Naive thymus-derived CD4-positive, alpha-beta T cell (primary cell): ENCODE measurements at regions not wholly inside any gene's neighbourhood (a gene's known extent, or its start where the extent isn't known, plus 50 kb on each side); places are given as distances from the start of the nearest gene placed in this dataset.
"Not testable (repeated sequence)": the region's sequence is repeated elsewhere in the genome, so short reads cannot be mapped to it uniquely, and the experiment has no call there.

Experiments used
- ATAC-seq: fragments of 150-1000 bp; cut with Tn5 transposase; 2 replicates; pipeline ENCODE4 v1.10.0; 2021; ENCODE audit warnings: mild to moderate bottlenecking, moderate library complexity
- CTCF ChIA-PET: fragments of 350-600 bp; sonication (Branson Sonifier 250); formaldehyde crosslinking; loops from one replicate; lab custom pipeline; 2021; ENCODE audit warnings: antibody characterized with exemption; lab: Charles Lee
- POLR2A ChIA-PET: fragments of 350-600 bp; sonication (Branson Sonifier 250); formaldehyde crosslinking; loops from one replicate; lab custom pipeline; 2021; ENCODE audit warnings: antibody characterized with exemption, inconsistent platforms; lab: Charles Lee
- DNase-seq, 9 donors: peaks; one replicate each; pipeline versions ENCODE4 v3.0.0 to v3.0.0-alpha.2; 2020 to 2022; ENCODE audit warnings: mixed read lengths in 1 of 9
- H3K27ac ChIP-seq: one replicate; pipeline ENCODE4 v1.7.0; 2013; ENCODE audit warnings: mild to moderate bottlenecking, low read depth, low read length, moderate library complexity
- H3K27me3 ChIP-seq, 2 donors: one replicate each; pipeline ENCODE4 v1.7.0; 2013; ENCODE audit warnings: low read length in 2 of 2, mild to moderate bottlenecking in 2 of 2, moderate library complexity in 2 of 2; ENCODE audit not compliant: control insufficient read depth in 2 of 2, insufficient read depth in 2 of 2
- H3K36me3 ChIP-seq, 3 experiments: 1 replicate in 2 of 3; 2 replicates in 1 of 3; pipeline ENCODE4 v1.7.0; 2013; ENCODE audit warnings: low read length in 3 of 3, mild to moderate bottlenecking in 3 of 3, moderate library complexity in 1 of 3; ENCODE audit not compliant: insufficient read depth in 3 of 3, control insufficient read depth in 2 of 3
- H3K4me1 ChIP-seq, 2 donors: one replicate each; pipeline ENCODE4 v1.7.0; 2013; ENCODE audit warnings: low read length in 2 of 2, mild to moderate bottlenecking in 2 of 2, moderate library complexity in 1 of 2; ENCODE audit not compliant: control insufficient read depth in 2 of 2, insufficient read depth in 2 of 2
- H3K4me3 ChIP-seq: 2 replicates; pipeline ENCODE4 v1.7.0; 2013; ENCODE audit warnings: mild to moderate bottlenecking, low read length
- H3K9me3 ChIP-seq, 3 experiments: 1 replicate in 2 of 3; 2 replicates in 1 of 3; pipeline ENCODE4 v1.7.0; 2013; ENCODE audit warnings: low read length in 3 of 3; ENCODE audit not compliant: control insufficient read depth in 2 of 3
- H3K27ac Mint-ChIP-seq, 9 donors: one replicate each; pipeline ENCODE4 v1.8.0; 2020 to 2022; ENCODE audit warnings: mixed read lengths in 9 of 9, mild to moderate bottlenecking in 8 of 9, moderate library complexity in 5 of 9, inconsistent platforms in 2 of 9
- H3K27me3 Mint-ChIP-seq, 5 donors: one replicate each; pipeline ENCODE4 v1.8.0; 2021 to 2022; ENCODE audit warnings: mixed read lengths in 5 of 5, mild to moderate bottlenecking in 1 of 5
- H3K36me3 Mint-ChIP-seq, 5 donors: one replicate each; pipeline ENCODE4 v1.8.0; 2020 to 2022; ENCODE audit warnings: mixed read lengths in 5 of 5, mild to moderate bottlenecking in 3 of 5, inconsistent platforms in 1 of 5
- H3K4me1 Mint-ChIP-seq, 7 donors: one replicate each; pipeline ENCODE4 v1.8.0; 2020 to 2022; ENCODE audit warnings: mixed read lengths in 7 of 7, mild to moderate bottlenecking in 3 of 7, inconsistent platforms in 1 of 7
- H3K4me3 Mint-ChIP-seq, 10 donors: one replicate each; pipeline ENCODE4 v1.8.0; 2020 to 2022; ENCODE audit warnings: mild to moderate bottlenecking in 10 of 10, mixed read lengths in 10 of 10, moderate library complexity in 6 of 10, inconsistent platforms in 2 of 10
- H3K9me3 Mint-ChIP-seq, 11 donors: one replicate each; pipeline ENCODE4 v1.8.0; 2020 to 2022; ENCODE audit warnings: mixed read lengths in 11 of 11, mild to moderate bottlenecking in 4 of 11, inconsistent platforms in 1 of 11, moderate library complexity in 1 of 11
- intact Hi-C, 2 donors: fragments of 100-400 bp; cut with micrococcal nuclease; formaldehyde crosslinking; loops; one replicate each; pipeline ENCODE4 v1.15.1; 2023

- POLR2A ChIA-PET: no interaction called here
- H3K36me3 ChIP-seq: no peaks in the 10 kb centered on the region
- CTCF ChIA-PET: no interaction called here
- ATAC-seq (no peak), DNase-seq (no peak)
- intact Hi-C loops: no loop called here
- Mint-ChIP-seq H3K27me3 (no peaks in the 10 kb centered on the region), H3K4me3 (no peak overlapping the region), H3K36me3 (peaks cover 0 to 1% (median 0%) of the 10 kb centered on the region in 5 donors), H3K4me1 (no peaks in the 10 kb centered on the region), H3K9me3 (peaks cover 0 to 16% (median 4%) of the 10 kb centered on the region in 11 donors), H3K27ac (no peak overlapping the region)
- H3K27ac ChIP-seq: no peak overlapping the region
- H3K27me3 ChIP-seq: no peaks in the 10 kb centered on the region
- H3K9me3 ChIP-seq: peaks cover 0 to 4% (median 0%) of the 10 kb centered on the region in 3 experiments
- no peaks in the 10 kb centered on the region for H3K4me1 ChIP-seq
- H3K4me3 ChIP-seq: no peak overlapping the region
Measured at GRCh38 chr4:134529629-134530028, 328.0 kb upstream of the PABPC4L start.

GRCh38 chr4:134518574-134519217 is 317.1 kb upstream of the PABPC4L start:
- DNase-seq (no peak), ATAC-seq (no peak)
- peaks cover 0 to 10% (median 1%) of the 10 kb centered on the region in 11 donors for H3K9me3 Mint-ChIP-seq
- no peak overlapping the region for H3K4me3 Mint-ChIP-seq
- no peaks in the 10 kb centered on the region for H3K27me3 Mint-ChIP-seq
- H3K4me1 Mint-ChIP-seq: peaks cover 0 to 7% (median 0%) of the 10 kb centered on the region in 7 donors
- H3K36me3 Mint-ChIP-seq: no peaks in the 10 kb centered on the region
- Histone ChIP-seq H3K4me1 (no peaks in the 10 kb centered on the region), H3K27ac (no peak overlapping the region), H3K36me3 (no peaks in the 10 kb centered on the region), H3K4me3 (no peak overlapping the region), H3K9me3 (no peaks in the 10 kb centered on the region), H3K27me3 (no peaks in the 10 kb centered on the region)
- POLR2A ChIA-PET: no interaction called here
- H3K27ac Mint-ChIP-seq: no peak overlapping the region
- CTCF ChIA-PET: no interaction called here
- intact Hi-C loops: no loop called here

DNA sequence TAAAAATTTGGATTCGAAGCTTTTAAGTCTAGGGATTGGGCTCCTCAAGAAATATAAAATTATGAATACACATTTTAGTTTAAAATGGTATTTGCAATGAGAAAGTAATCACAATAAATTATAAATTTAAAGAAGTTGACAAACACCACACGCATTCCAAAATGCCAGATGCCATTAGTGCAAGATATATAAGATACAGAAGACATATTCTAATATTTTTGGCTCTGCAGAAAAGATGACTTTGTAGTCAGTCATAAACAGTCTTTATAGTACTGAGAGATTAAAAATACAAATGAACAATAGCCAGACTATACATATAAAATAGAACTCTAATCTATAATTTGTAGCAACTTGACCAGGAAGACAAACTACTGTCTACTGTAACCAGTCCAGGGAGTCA is 309.0 kb upstream of the PABPC4L start:
- H3K9me3 Mint-ChIP-seq: peaks cover 0 to 17% (median 5%) of the 10 kb centered on the region in 11 donors
- no peaks in the 10 kb centered on the region for H3K27me3 Mint-ChIP-seq
- no peak for DNase-seq
- Histone ChIP-seq H3K9me3 (no peaks in the 10 kb centered on the region), H3K4me1 (no peaks in the 10 kb centered on the region), H3K27ac (no peak overlapping the region), H3K27me3 (no peaks in the 10 kb centered on the region), H3K4me3 (no peak overlapping the region), H3K36me3 (no peaks in the 10 kb centered on the region)
- H3K4me1 Mint-ChIP-seq: no peaks in the 10 kb centered on the region
- POLR2A ChIA-PET: no interaction called here
- H3K27ac Mint-ChIP-seq: no peak overlapping the region
- CTCF ChIA-PET: no interaction called here
- peaks cover 0 to 2% (median 0%) of the 10 kb centered on the region in 5 donors for H3K36me3 Mint-ChIP-seq
- intact Hi-C loops: no loop called here
- ATAC-seq: no peak
- no peak overlapping the region for H3K4me3 Mint-ChIP-seq

GRCh38 chr4:134505511-134505910 is 303.9 kb upstream of the PABPC4L start:
- POLR2A ChIA-PET: no interaction called here
- intact Hi-C loops: no loop called here
- DNase-seq (no peak), ATAC-seq (no peak)
- Histone ChIP-seq H3K4me3 (no peak overlapping the region), H3K36me3 (no peaks in the 10 kb centered on the region), H3K4me1 (no peaks in the 10 kb centered on the region), H3K27me3 (no peaks in the 10 kb centered on the region), H3K27ac (no peak overlapping the region), H3K9me3 (no peaks in the 10 kb centered on the region)
- H3K4me1 Mint-ChIP-seq: no peaks in the 10 kb centered on the region
- CTCF ChIA-PET: no interaction called here
- H3K27me3 Mint-ChIP-seq: no peaks in the 10 kb centered on the region
- no peaks in the 10 kb centered on the region for H3K36me3 Mint-ChIP-seq
- H3K9me3 Mint-ChIP-seq: peaks cover 2 to 19% (median 5%) of the 10 kb centered on the region in 11 donors
- no peak overlapping the region for H3K27ac Mint-ChIP-seq
- no peak overlapping the region for H3K4me3 Mint-ChIP-seq

- Mint-ChIP-seq H3K4me3 (no peak overlapping the region), H3K27ac (no peak overlapping the region), H3K4me1 (no peaks in the 10 kb centered on the region), H3K9me3 (peaks cover 0 to 27% (median 3%) of the 10 kb centered on the region in 11 donors), H3K27me3 (no peaks in the 10 kb centered on the region), H3K36me3 (no peaks in the 10 kb centered on the region)
- H3K36me3 ChIP-seq: no peaks in the 10 kb centered on the region
- intact Hi-C loops: no loop called here
- ATAC-seq (no peak), DNase-seq (no peak)
- H3K27me3 ChIP-seq: no peaks in the 10 kb centered on the region
- H3K4me3 ChIP-seq: no peak overlapping the region
- no peaks in the 10 kb centered on the region for H3K4me1 ChIP-seq
- no peak overlapping the region for H3K27ac ChIP-seq
- ChIA-PET POLR2A (no interaction called here), CTCF (interaction anchor here (0.6 kb wide), 2 partner anchors 30 to 35 kb away, joined by 3 read pairs; no protein-coding TSS in a partner anchor)
- H3K9me3 ChIP-seq: no peaks in the 10 kb centered on the region
Measured at GRCh38 chr4:134501973-134502643, 300.5 kb upstream of the PABPC4L start.

DNA sequence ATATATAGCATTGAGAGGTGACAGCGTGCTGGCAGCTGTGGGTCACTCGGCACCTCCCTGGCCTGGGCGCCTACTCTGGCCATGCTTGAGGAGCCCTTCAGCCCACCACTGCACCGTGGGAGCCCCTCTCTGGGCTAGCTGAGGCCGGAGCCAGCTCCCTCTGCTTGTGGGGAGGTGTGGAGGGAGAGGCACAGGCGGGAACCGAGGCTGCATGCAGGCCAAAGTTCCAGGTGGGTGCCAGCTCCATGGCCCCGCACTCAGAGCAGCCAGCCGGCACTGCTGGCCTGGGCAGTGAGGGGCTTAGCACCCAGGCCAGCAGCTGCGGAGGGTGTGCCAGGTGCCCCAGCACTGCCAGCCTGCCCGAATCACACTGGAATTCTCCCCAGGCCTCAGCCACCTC is 299.9 kb upstream of the PABPC4L start:
- peaks cover 0 to 33% (median 3%) of the 10 kb centered on the region in 11 donors for H3K9me3 Mint-ChIP-seq
- H3K36me3 ChIP-seq, H3K4me3 Mint-ChIP-seq, H3K4me1 Mint-ChIP-seq, H3K36me3 Mint-ChIP-seq, H3K27ac Mint-ChIP-seq, H3K27ac ChIP-seq, H3K4me1 ChIP-seq, DNase-seq, H3K9me3 ChIP-seq, intact Hi-C loops, H3K27me3 ChIP-seq, CTCF ChIA-PET, POLR2A ChIA-PET, ATAC-seq, H3K27me3 Mint-ChIP-seq, H3K4me3 ChIP-seq: not testable (repeated sequence)

DNA sequence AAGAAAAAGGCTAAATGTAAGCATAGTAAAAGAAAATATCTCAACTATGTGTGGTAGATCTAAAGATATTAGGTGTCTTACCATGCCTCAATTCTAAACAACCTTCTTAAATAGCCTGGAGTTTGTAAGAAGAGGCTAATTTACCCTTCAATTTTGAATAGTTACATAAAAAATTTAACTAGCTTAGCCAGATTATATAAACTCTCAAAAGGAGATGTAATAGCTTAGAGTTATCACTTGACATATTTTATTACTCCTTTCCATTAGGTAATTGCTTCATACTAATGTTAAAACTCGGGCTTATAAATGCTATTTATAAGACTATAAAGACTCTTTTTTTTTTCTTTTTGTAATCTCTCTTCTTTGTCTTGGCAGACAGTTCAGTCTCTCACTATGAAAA is 297.5 kb upstream of the PABPC4L start:
- Mint-ChIP-seq H3K36me3 (no peaks in the 10 kb centered on the region), H3K9me3 (peaks cover 0 to 27% (median 2%) of the 10 kb centered on the region in 11 donors), H3K27ac (no peak overlapping the region), H3K27me3 (no peaks in the 10 kb centered on the region), H3K4me1 (no peaks in the 10 kb centered on the region), H3K4me3 (no peak overlapping the region)
- no peaks in the 10 kb centered on the region for H3K36me3 ChIP-seq
- CTCF ChIA-PET: no interaction called here
- no peak for ATAC-seq
- H3K27me3 ChIP-seq: no peaks in the 10 kb centered on the region
- no peak overlapping the region for H3K4me3 ChIP-seq
- POLR2A ChIA-PET: no interaction called here
- intact Hi-C loops: no loop called here
- no peak for DNase-seq
- no peak overlapping the region for H3K27ac ChIP-seq
- no peaks in the 10 kb centered on the region for H3K4me1 ChIP-seq
- H3K9me3 ChIP-seq: no peaks in the 10 kb centered on the region
